ENCODE measurements at regions not wholly inside any gene's neighbourhood (a gene's known extent, or its start where the extent isn't known, plus 50 kb on each side); places are given as distances from the start of the nearest gene placed in this dataset.
A peak's percentile ranks its signal among the peaks of the same experiment; 100 is the strongest.

DNA sequence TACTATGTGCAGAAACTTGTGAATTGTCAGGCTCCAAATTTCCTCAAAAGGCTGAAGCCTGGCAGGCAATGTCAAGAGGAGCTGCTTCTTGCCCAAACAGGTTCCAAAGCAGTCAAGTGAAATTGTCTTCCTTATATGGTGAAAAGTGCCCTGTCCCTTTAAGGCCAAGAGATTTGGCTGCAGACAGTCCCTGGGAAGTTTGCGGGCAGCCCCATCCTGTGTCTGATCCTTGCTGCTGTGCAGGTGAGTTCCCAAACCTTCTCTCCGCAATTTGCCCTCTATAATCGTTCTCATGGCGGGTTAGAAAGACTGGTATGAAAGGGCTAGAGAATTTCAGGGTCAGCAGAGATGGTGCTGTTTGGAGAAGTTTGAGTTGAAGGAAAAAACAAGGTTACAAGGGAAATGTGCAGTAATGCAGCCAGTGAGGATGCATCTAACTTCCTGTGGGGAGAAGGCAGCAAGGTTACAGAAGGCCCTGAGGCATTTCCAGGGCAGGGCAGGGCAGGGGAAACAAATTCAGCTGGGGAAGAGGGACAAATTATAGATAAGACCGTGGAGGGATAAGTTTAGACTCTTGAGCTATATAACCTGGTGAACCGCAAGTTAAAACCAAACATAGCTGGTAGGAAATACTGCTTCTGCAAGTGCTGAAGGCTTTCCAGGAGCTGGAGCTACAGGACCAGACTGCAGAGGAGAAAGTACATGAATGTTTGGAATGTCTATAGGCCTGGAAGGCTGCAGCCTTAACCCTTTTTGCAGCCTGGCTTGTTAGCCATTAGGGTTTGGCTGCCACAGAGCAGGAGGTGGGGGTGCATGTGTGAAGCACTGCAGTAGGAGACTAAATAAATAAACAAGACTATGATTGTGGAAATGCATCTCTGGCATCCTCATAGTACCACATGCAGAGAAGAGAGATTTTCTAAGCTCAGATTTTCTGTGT, 256.2 kb upstream of the IL12A start:
- WGBS, 2 donors (ENCODE audit: low coverage in 1 of 2) = 0 to 38% methylated on average over 2 to 6 of the region's 6 CpGs

DNA sequence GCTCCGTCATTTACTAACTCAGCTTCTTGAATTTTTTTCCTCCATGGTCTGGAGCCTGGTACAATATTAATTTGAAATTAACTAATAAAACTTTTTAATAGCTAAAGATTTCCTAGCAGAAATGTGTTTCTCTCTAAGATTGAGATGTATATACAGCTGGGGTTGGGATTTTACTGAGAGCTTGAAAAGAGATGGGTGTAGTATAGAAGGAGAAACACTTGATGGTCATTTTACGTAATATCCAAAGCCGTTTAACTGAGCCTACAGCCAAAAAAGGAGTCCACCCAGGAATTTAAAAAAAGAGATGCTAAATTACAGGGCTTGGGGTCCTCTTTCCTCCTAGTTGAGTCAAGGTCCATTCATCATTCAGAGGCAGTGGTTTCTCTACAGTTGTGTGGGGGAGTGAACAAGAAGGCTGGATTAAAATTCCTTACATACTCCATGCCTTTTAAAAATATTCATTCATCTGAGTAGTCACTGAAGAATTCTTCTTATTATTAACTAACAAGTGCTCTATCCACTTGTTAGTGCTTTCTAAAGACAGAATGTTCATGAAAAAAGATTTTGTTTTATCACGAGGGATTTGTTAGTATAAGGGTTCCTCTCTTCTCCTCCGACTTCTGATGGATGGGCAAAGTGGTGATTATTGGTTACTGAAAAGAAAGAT, 255.3 kb upstream of the IL12A start:
- H3K27ac ChIP-seq = peak overlapping the region in 3 of 4 donors; percentile 48 to 60 (median 50)
- no peaks in the 10 kb centered on the region for H3K36me3 ChIP-seq
- no peaks in the 10 kb centered on the region for H3K27me3 ChIP-seq
- intact Hi-C loops (cut with DNase I; ENCODE audit: low total_unique reads) = no loop called here
- in situ Hi-C loops (cut with MboI; ENCODE audit: low pct_ligation_motif_present in 1 of 4, low pct_unique_long_range_greater_than_20kb in 1 of 4, low sequenced_read_pairs in 3 of 4) = no loop called here
- TF ChIP-seq CTCF (IDR thresholded peaks at IDR 0.05) (no peak), EP300 (IDR thresholded peaks at IDR 0.05; ENCODE audit: low read depth) (no peak), POLR2A (IDR thresholded peaks at IDR 0.05) (no peak), POLR2AphosphoS5 (IDR thresholded peaks at IDR 0.05) (no peak)
- H3K9me3 ChIP-seq = no peaks in the 10 kb centered on the region
- H3K4me3 ChIP-seq = peak overlapping the region in 1 of 4 donors; percentile 16
- DNase-seq = no peak
- peaks cover 0 to 15% (median 0%) of the 10 kb centered on the region in 4 donors for H3K4me1 ChIP-seq
- 60 to 67% methylated on average over 5 of the region's 5 CpGs for WGBS, 2 donors (ENCODE audit: low coverage in 1 of 2)

More for the DNA sequence above, 256.2 kb upstream of the IL12A start:
- Histone ChIP-seq H3K36me3 (no peaks in the 10 kb centered on the region), H3K27ac (peak overlapping the region; percentile 11 to 60 (median 49)), H3K9me3 (no peaks in the 10 kb centered on the region), H3K4me1 (peaks cover 0 to 15% (median 0%) of the 10 kb centered on the region in 4 donors), H3K27me3 (no peaks in the 10 kb centered on the region), H3K4me3 (peak overlapping the region in 3 of 4 donors; percentile 7 to 16 (median 12))
- TF ChIP-seq POLR2AphosphoS5 (IDR thresholded peaks at IDR 0.05) (no peak), EP300 (IDR thresholded peaks at IDR 0.05; ENCODE audit: low read depth) (no peak), CTCF (IDR thresholded peaks at IDR 0.05) (no peak), POLR2A (IDR thresholded peaks at IDR 0.05) (no peak)
- no peak for DNase-seq
- intact Hi-C loops (cut with DNase I; ENCODE audit: low total_unique reads) (no loop called here), in situ Hi-C loops (cut with MboI; ENCODE audit: low pct_ligation_motif_present in 1 of 4, low pct_unique_long_range_greater_than_20kb in 1 of 4, low sequenced_read_pairs in 3 of 4) (no loop called here)

- in situ Hi-C loops (cut with MboI; ENCODE audit: low pct_ligation_motif_present in 1 of 4, low pct_unique_long_range_greater_than_20kb in 1 of 4, low sequenced_read_pairs in 3 of 4) = no loop called here
- Histone ChIP-seq H3K36me3 (no peaks in the 10 kb centered on the region), H3K27ac (no peak overlapping the region), H3K9me3 (no peaks in the 10 kb centered on the region), H3K27me3 (no peaks in the 10 kb centered on the region), H3K4me3 (no peak overlapping the region), H3K4me1 (peaks cover 0 to 15% (median 0%) of the 10 kb centered on the region in 4 donors)
- DNase-seq = no peak
- WGBS, 2 donors (ENCODE audit: low coverage in 1 of 2) = 61 to 63% methylated on average over 3 of the region's 3 CpGs
- TF ChIP-seq EP300 (IDR thresholded peaks at IDR 0.05; ENCODE audit: low read depth) = no peak
- no peak for TF ChIP-seq POLR2AphosphoS5 (IDR thresholded peaks at IDR 0.05)
- TF ChIP-seq CTCF (IDR thresholded peaks at IDR 0.05) = no peak
- TF ChIP-seq POLR2A (IDR thresholded peaks at IDR 0.05) = no peak
- intact Hi-C loops (cut with DNase I; ENCODE audit: low total_unique reads) = no loop called here
Measured at GRCh38 chr3:159734681-159735080, 254.0 kb upstream of the IL12A start.

DNA sequence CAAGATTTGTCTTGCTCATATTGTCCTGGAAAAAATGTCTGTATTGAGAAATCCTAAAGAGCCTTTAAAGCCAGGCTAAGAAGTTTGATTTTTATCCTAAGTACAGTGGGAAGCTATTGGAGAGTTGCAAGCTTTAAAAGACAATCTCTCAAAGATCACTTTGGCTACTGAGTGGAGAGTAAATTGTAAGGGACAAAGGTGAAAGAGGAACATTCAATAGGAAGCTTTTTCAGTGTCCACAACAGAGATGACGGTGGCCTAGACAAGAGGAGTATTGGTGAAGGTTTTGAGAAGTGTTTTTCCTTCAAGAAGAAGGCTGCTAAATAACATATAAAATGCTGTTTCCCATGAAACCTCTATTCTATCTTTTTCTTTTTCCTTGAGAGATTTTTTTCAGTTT, 249.5 kb upstream of the IL12A start:
- H3K27ac ChIP-seq = no peak overlapping the region
- DNase-seq = no peak
- H3K36me3 ChIP-seq = no peaks in the 10 kb centered on the region
- no peaks in the 10 kb centered on the region for H3K4me1 ChIP-seq
- H3K27me3 ChIP-seq = no peaks in the 10 kb centered on the region
- 82 to 83% methylated on average over 1 of the region's 1 CpG for WGBS, 2 donors (ENCODE audit: low coverage in 1 of 2)
- intact Hi-C loops (cut with DNase I; ENCODE audit: low total_unique reads) = no loop called here
- in situ Hi-C loops (cut with MboI; ENCODE audit: low pct_ligation_motif_present in 1 of 4, low pct_unique_long_range_greater_than_20kb in 1 of 4, low sequenced_read_pairs in 3 of 4) = no loop called here
- TF ChIP-seq CTCF (IDR thresholded peaks at IDR 0.05) (no peak), POLR2A (IDR thresholded peaks at IDR 0.05) (no peak), EP300 (IDR thresholded peaks at IDR 0.05; ENCODE audit: low read depth) (no peak), POLR2AphosphoS5 (IDR thresholded peaks at IDR 0.05) (no peak)
- no peak overlapping the region for H3K4me3 ChIP-seq
- no peaks in the 10 kb centered on the region for H3K9me3 ChIP-seq
